ENCODE measurements at regions not wholly inside any gene's neighbourhood (a gene's known extent, or its start where the extent isn't known, plus 50 kb on each side); places are given as distances from the start of the nearest gene placed in this dataset.
A peak's percentile ranks its signal among the peaks of the same experiment; 100 is the strongest.

DNA sequence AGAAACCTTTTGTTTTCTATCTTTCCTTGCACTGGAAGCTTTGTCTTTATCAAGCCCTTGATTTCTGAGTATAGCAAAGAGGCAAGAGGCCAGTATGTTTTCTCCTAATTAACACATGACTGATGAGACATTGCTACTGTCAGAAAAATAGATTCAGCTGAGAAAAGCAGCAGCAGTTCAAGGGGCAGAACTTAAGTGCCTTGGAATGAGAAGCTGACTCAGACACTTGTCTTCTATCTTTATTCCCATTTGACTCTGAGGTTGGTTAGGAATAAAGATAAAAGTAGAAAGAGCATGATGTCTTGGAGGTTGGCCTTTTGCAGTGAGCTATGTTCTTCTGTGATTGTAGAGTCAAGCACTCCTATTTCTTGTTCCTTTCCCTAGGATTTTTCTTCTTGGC is 79.1 kb upstream of the MAN1A1 start (continued):
- TF ChIP-seq NCOA4 (IDR thresholded peaks at IDR 0.05; ENCODE audit: partially characterized antibody) (no peak), TRIM24 (IDR thresholded peaks at IDR 0.05) (no peak), ZNF324 (CRISPR knock-in tag; IDR thresholded peaks at IDR 0.05) (no peak), RCOR1 (IDR thresholded peaks at IDR 0.05; ENCODE audit: borderline replicate concordance in 1 of 2, low read depth in 2 of 2, low read length in 2 of 2) (0 out of 4 replicates have a peak, but pooled peaks of 1 of the 2 experiments have one; percentile 37), CBFB (CRISPR knock-in tag; IDR thresholded peaks at IDR 0.05) (no peak), IFI16 (CRISPR knock-in tag; IDR thresholded peaks at IDR 0.05) (no peak), TFAM (CRISPR knock-in tag; conservative IDR thresholded peaks at IDR 0.05) (no peak), ZNF589 (CRISPR knock-in tag; IDR thresholded peaks at IDR 0.05; ENCODE audit: low read depth) (no peak), ZFP1 (CRISPR knock-in tag; IDR thresholded peaks at IDR 0.05) (no peak), FOSL1 (tag; conservative IDR thresholded peaks at IDR 0.05) (peak; percentile 82), CBX8 (IDR thresholded peaks at IDR 0.05; ENCODE audit: borderline replicate concordance, extremely low read depth, low read depth, low read length, poor library complexity, severe bottlenecking) (no peak), ADNP (tag; IDR thresholded peaks at IDR 0.05) (peak; percentile 37; the same call in 1 of the 2 replicates), OTX1 (CRISPR knock-in tag; IDR thresholded peaks at IDR 0.05) (no peak), TCF3 (CRISPR knock-in tag; IDR thresholded peaks at IDR 0.05) (peak; percentile 74), HDAC1 (IDR thresholded peaks at IDR 0.05) (peak in 1 of 2 experiments; percentile 39; a peak in 1 of 4 replicates), JUND (IDR thresholded peaks at IDR 0.05; ENCODE audit: borderline replicate concordance, low read depth, low read length) (peak; percentile 35; the same call in 1 of the 2 replicates), JUND (tag; IDR thresholded peaks at IDR 0.05; ENCODE audit: borderline replicate concordance, low read depth, low read length) (no peak; the same call in 2 of the 3 replicates), TEAD4 (IDR thresholded peaks at IDR 0.05; ENCODE audit: low read length) (peak; percentile 63), TEAD4 (CRISPR knock-in tag; IDR thresholded peaks at IDR 0.05; ENCODE audit: borderline replicate concordance) (no peak), MCM2 (IDR thresholded peaks at IDR 0.05; ENCODE audit: low read depth) (no peak), DNMT1 (IDR thresholded peaks at IDR 0.05) (no peak), EHMT2 (IDR thresholded peaks at IDR 0.05) (0 out of 2 replicates have a peak, but pooled peaks have one; percentile 50), SMARCA4 (IDR thresholded peaks at IDR 0.05) (0 out of 2 replicates have a peak, but pooled peaks have one; percentile 13), ARID1B (IDR thresholded peaks at IDR 0.05) (peak; percentile 61), ZBTB8A (IDR thresholded peaks at IDR 0.05; ENCODE audit: partially characterized antibody) (no peak), NR1H2 (CRISPR knock-in tag; IDR thresholded peaks at IDR 0.05) (no peak)
- TF ChIP-seq, protein P1, sequence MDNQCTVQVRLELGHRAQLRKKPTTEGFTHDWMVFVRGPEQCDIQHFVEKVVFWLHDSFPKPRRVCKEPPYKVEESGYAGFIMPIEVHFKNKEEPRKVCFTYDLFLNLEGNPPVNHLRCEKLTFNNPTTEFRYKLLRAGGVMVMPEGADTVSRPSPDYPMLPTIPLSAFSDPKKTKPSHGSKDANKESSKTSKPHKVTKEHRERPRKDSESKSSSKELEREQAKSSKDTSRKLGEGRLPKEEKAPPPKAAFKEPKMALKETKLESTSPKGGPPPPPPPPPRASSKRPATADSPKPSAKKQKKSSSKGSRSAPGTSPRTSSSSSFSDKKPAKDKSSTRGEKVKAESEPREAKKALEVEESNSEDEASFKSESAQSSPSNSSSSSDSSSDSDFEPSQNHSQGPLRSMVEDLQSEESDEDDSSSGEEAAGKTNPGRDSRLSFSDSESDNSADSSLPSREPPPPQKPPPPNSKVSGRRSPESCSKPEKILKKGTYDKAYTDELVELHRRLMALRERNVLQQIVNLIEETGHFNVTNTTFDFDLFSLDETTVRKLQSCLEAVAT (IDR thresholded peaks at IDR 0.05) = no peak
- TF ChIP-seq, protein P2, sequence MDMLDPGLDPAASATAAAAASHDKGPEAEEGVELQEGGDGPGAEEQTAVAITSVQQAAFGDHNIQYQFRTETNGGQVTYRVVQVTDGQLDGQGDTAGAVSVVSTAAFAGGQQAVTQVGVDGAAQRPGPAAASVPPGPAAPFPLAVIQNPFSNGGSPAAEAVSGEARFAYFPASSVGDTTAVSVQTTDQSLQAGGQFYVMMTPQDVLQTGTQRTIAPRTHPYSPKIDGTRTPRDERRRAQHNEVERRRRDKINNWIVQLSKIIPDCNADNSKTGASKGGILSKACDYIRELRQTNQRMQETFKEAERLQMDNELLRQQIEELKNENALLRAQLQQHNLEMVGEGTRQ (CRISPR knock-in tag; IDR thresholded peaks at IDR 0.05) = no peak
- TF ChIP-seq, protein P3, sequence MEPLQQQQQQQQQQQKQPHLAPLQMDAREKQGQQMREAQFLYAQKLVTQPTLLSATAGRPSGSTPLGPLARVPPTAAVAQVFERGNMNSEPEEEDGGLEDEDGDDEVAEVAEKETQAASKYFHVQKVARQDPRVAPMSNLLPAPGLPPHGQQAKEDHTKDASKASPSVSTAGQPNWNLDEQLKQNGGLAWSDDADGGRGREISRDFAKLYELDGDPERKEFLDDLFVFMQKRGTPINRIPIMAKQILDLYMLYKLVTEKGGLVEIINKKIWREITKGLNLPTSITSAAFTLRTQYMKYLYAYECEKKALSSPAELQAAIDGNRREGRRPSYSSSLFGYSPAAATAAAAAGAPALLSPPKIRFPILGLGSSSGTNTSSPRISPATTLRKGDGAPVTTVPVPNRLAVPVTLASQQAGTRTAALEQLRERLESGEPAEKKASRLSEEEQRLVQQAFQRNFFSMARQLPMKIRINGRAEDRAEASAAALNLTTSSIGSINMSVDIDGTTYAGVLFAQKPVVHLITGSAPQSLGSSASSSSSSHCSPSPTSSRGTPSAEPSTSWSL (CRISPR knock-in tag; IDR thresholded peaks at IDR 0.05; ENCODE audit: borderline replicate concordance) = no peak
